ENCODE measurements at regions not wholly inside any gene's neighbourhood (a gene's known extent, or its start where the extent isn't known, plus 50 kb on each side); places are given as distances from the start of the nearest gene placed in this dataset.

DNA sequence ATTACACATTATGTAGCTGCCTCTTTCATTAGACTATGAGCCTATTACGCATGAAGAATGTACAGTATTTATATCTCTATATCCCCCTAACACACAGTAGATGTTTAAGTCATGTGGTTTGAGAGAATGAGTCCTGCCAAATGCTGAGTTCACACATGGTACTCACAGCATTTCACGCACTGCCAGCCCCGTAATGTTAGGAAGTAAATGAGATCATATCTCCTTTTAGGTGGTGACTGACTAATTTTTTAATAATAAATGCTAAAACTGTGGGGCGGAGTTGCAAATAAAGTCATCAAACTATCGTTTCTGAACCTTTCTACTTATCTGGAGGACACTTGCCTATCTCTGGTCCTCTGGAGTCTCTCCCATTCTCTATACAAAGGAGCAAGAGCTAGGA is 343.8 kb downstream of the ADAMTS20 start:
- no peak for TF ChIP-seq EZH2 (IDR thresholded peaks at IDR 0.05; ENCODE audit: borderline replicate concordance)
- TF ChIP-seq CTCF (IDR thresholded peaks at IDR 0.05; ENCODE audit: poor library complexity): no peak
- TF ChIP-seq EZH2phosphoT487 (IDR thresholded peaks at IDR 0.05; ENCODE audit: low read depth, severe bottlenecking, unreplicated experiment): no peak
